ENCODE measurements at regions not wholly inside any gene's neighbourhood (a gene's known extent, or its start where the extent isn't known, plus 50 kb on each side); places are given as distances from the start of the nearest gene placed in this dataset.
"Not testable (repeated sequence)": the region's sequence is repeated elsewhere in the genome, so short reads cannot be mapped to it uniquely, and the experiment has no call there.

DNA sequence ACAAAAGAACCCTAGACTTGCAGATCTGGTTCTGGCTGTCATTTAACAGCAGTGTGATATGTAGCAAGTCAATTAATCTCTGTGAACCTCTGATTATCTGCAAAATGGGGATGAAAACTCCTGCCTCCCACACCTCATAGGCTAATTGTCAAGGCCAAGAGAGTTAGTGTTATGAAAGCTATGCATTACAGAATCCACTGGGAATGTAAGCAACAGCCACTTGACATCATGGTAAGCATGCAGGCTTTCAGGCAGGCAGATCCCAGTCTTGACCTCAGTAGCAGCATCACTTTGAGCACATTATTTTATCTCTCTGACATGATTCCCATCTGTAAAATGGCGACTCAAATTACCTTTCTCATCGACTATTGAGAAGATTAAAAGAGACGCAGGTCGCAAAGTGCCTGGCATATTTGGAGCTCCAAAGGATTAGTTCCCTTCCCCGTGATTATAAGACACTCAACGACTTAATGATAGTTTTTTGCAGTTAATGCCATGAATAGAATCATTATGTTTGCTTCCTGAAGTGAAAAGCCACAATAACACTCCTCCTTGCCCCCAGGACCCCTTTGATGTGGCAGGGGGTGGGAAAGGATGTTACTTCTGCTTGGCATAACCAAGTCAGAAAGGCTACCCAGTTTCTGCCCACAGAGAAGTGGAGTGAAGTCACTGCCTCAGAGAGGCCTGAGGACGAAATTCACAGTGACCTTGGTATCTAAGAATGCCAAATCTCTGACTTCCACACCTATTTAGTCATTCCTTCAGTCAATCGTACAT, 273.0 kb upstream of the NFIA start:
- Histone ChIP-seq H3K36me3 (no peaks in the 10 kb centered on the region), H3K4me3 (no peak overlapping the region), H3K27ac (no peak overlapping the region), H3K27me3 (no peaks in the 10 kb centered on the region), H3K4me1 (no peaks in the 10 kb centered on the region), H3K9me3 (replicated peaks) (0 out of 2 replicates have a peak, but pooled peaks cover 2% of the 10 kb centered on the region)
- DNase-seq = no peak

- Histone ChIP-seq H3K36me3 (no peaks in the 10 kb centered on the region), H3K4me1 (no peaks in the 10 kb centered on the region), H3K27me3 (no peaks in the 10 kb centered on the region), H3K27ac (no peak overlapping the region), H3K4me3 (no peak overlapping the region), H3K9me3 (replicated peaks) (0 out of 2 replicates have a peak, but pooled peaks cover 2% of the 10 kb centered on the region)
- DNase-seq = no peak
Measured at GRCh38 chr1:60808676-60809075, 273.7 kb upstream of the NFIA start.

DNA sequence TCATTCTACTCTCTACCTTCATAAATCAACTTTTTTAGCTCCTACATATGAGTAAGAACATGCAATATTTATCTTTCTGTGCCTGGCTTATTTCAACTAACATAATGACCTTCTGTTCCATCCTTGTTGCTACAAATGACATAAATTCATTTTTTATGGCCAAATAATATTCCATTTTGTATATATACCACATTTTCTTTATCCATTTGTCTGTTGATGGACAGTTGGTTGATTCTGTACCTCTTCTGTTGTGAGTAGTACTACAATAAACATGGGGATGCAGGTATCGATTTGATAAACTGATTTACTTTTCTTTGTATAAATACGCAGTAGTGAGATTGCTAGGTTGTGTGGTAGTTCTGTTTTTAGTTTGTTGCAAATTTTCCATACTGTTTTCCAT, 279.5 kb upstream of the NFIA start:
- Histone ChIP-seq H3K4me1 (no peaks in the 10 kb centered on the region), H3K27me3 (no peaks in the 10 kb centered on the region), H3K4me3 (no peak overlapping the region), H3K27ac (no peak overlapping the region), H3K9me3 (replicated peaks) (0 out of 2 replicates have a peak, but pooled peaks cover 2% of the 10 kb centered on the region), H3K36me3 (no peaks in the 10 kb centered on the region)
- DNase-seq = no peak

GRCh38 chr1:60797351-60797750, 285.0 kb upstream of the NFIA start:
- H3K36me3 ChIP-seq = no peaks in the 10 kb centered on the region
- H3K4me1 ChIP-seq = no peaks in the 10 kb centered on the region
- H3K27ac ChIP-seq = no peak overlapping the region
- DNase-seq = no peak
- no peaks in the 10 kb centered on the region for H3K27me3 ChIP-seq
- no peak overlapping the region for H3K4me3 ChIP-seq
- no peaks in the 10 kb centered on the region for H3K9me3 ChIP-seq (replicated peaks)

- Histone ChIP-seq H3K4me3 (no peak overlapping the region), H3K27me3 (no peaks in the 10 kb centered on the region), H3K27ac (no peak overlapping the region), H3K36me3 (no peaks in the 10 kb centered on the region), H3K9me3 (replicated peaks) (no peaks in the 10 kb centered on the region), H3K4me1 (no peaks in the 10 kb centered on the region)
- DNase-seq = no peak
Measured at GRCh38 chr1:60791226-60791625, 291.1 kb upstream of the NFIA start.

- not testable (repeated sequence) for H3K4me1 ChIP-seq; H3K4me3 ChIP-seq; H3K36me3 ChIP-seq; H3K9me3 ChIP-seq (replicated peaks); DNase-seq; H3K27me3 ChIP-seq; H3K27ac ChIP-seq
Measured at GRCh38 chr1:60773099-60773498, 309.3 kb upstream of the NFIA start.

DNA sequence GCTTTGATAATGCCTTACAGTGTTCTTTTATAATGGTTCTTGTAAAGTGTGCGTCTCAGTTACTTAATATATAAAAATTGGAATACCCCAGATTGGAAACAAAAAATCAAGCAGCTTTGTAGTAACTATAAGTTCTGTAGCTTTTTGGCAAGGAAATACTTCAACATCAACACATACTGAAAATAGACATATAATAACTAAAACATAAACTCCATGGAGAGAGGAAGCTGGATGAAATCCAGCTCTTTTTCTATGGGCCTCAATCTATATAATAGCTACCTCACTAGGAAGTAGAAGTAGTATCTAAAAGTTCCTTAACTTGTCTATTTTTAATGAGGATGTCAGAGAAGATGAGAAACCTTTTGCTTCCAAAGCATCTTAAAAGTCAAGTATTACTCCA, 313.3 kb upstream of the NFIA start:
- no peak for DNase-seq
- Histone ChIP-seq H3K27me3 (no peaks in the 10 kb centered on the region; the same call in 1 of the 2 replicates), H3K4me1 (no peaks in the 10 kb centered on the region), H3K4me3 (no peak overlapping the region), H3K36me3 (no peaks in the 10 kb centered on the region), H3K27ac (no peak overlapping the region), H3K9me3 (replicated peaks) (no peaks in the 10 kb centered on the region)

- H3K9me3 ChIP-seq (replicated peaks) = no peaks in the 10 kb centered on the region
- H3K4me1 ChIP-seq = peaks cover 5% of the 10 kb centered on the region; the same call in 1 of the 2 replicates
- no peaks in the 10 kb centered on the region; the same call in 1 of the 2 replicates for H3K27me3 ChIP-seq
- DNase-seq = peak; percentile 53 to 77
- H3K27ac ChIP-seq = no peak overlapping the region
- no peaks in the 10 kb centered on the region for H3K36me3 ChIP-seq
- no peak overlapping the region for H3K4me3 ChIP-seq
Measured at GRCh38 chr1:60765204-60765603, 317.2 kb upstream of the NFIA start.

- Histone ChIP-seq H3K27ac (no peak overlapping the region), H3K9me3 (replicated peaks) (no peaks in the 10 kb centered on the region), H3K36me3 (no peaks in the 10 kb centered on the region), H3K4me3 (no peak overlapping the region), H3K27me3 (no peaks in the 10 kb centered on the region; the same call in 1 of the 2 replicates), H3K4me1 (peaks cover 5% of the 10 kb centered on the region; the same call in 1 of the 2 replicates)
- no peak for DNase-seq
Measured at GRCh38 chr1:60764489-60764888, 317.9 kb upstream of the NFIA start.

GRCh38 chr1:60763741-60764140, 318.6 kb upstream of the NFIA start:
- Histone ChIP-seq H3K36me3 (no peaks in the 10 kb centered on the region), H3K27me3 (no peaks in the 10 kb centered on the region), H3K4me1 (peaks cover 5% of the 10 kb centered on the region; the same call in 1 of the 2 replicates), H3K4me3 (no peak overlapping the region), H3K27ac (no peak overlapping the region), H3K9me3 (replicated peaks) (no peaks in the 10 kb centered on the region)
- DNase-seq = no peak

- H3K9me3 ChIP-seq (replicated peaks) = no peaks in the 10 kb centered on the region
- no peaks in the 10 kb centered on the region for H3K27me3 ChIP-seq
- no peak for DNase-seq
- no peak overlapping the region for H3K27ac ChIP-seq
- H3K4me3 ChIP-seq = no peak overlapping the region
- H3K4me1 ChIP-seq = peaks cover 5% of the 10 kb centered on the region; the same call in 1 of the 2 replicates
- H3K36me3 ChIP-seq = no peaks in the 10 kb centered on the region
Measured at GRCh38 chr1:60762911-60763310, 319.4 kb upstream of the NFIA start.

DNA sequence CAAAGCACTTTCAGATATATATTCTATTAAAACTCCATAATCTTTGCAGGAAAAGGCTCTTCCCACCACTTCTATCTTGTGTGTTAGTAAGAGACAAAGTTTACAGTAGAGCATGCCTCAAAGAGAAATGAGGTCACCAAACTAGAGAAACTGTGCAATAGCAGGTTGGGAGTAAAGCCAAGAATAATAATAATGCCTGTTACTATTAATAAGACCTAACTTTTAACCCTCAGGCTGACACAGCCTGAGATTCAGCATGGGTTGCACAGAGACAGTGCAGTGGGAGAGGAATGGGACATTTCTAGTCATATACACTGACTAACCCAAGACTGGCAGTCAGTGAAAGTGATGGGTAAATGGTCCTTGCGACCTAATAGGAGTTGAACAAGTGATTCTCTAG, 320.2 kb upstream of the NFIA start:
- no peaks in the 10 kb centered on the region for H3K9me3 ChIP-seq (replicated peaks)
- peak in 1 of 2 experiments; percentile 31 for DNase-seq
- no peaks in the 10 kb centered on the region for H3K27me3 ChIP-seq
- no peaks in the 10 kb centered on the region for H3K36me3 ChIP-seq
- H3K27ac ChIP-seq = no peak overlapping the region
- peaks cover 5% of the 10 kb centered on the region; the same call in 1 of the 2 replicates for H3K4me1 ChIP-seq
- no peak overlapping the region for H3K4me3 ChIP-seq

DNA sequence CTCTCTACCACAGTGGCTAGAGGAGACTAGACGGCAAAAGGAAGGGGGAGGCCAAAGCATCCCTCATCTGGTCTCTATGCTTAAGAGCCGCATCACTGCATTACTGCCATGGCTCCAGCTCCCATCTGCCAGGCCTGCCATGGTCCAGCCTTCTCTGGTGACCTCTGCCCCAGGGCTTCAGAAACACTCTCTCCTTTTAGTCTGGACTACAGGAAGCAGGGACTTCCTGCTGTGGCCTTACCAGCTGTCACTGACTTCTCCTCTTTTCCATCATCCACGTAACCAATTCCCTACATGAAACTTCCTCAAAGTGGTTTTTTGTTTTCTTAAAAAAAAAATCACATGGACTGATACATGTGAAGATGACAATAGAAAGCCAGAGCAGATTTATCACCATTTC, 323.1 kb upstream of the NFIA start:
- DNase-seq = peak in 1 of 2 experiments; percentile 28
- Histone ChIP-seq H3K4me1 (peaks cover 5% of the 10 kb centered on the region; the same call in 1 of the 2 replicates), H3K27me3 (no peaks in the 10 kb centered on the region), H3K27ac (no peak overlapping the region), H3K36me3 (no peaks in the 10 kb centered on the region), H3K4me3 (no peak overlapping the region), H3K9me3 (replicated peaks) (no peaks in the 10 kb centered on the region)

DNA sequence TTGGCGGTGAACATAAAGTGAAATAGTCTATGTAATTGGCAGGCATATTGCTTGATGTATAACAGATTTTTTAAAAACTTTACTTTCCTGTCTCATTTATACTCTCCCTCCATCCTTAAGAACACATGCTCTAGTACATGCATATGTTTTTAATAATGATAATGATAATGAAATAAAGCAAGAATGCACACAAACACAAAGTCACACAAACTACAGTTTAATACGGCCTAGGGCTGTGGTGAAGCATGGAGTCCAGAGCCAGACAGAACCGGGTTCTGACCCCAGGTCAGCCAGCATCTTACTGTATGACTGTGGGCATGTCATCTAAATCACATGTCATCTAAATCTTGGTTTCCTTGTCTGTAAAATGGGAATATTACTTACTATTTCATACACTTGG, 324.9 kb upstream of the NFIA start:
- Histone ChIP-seq H3K4me1 (peaks cover 5% of the 10 kb centered on the region; the same call in 1 of the 2 replicates), H3K36me3 (no peaks in the 10 kb centered on the region), H3K4me3 (no peak overlapping the region), H3K27ac (no peak overlapping the region), H3K9me3 (replicated peaks) (no peaks in the 10 kb centered on the region), H3K27me3 (no peaks in the 10 kb centered on the region)
- no peak for DNase-seq

GRCh38 chr1:60753036-60753900, 329.1 kb upstream of the NFIA start:
- H3K27ac ChIP-seq = no peak overlapping the region
- no peak for DNase-seq
- H3K27me3 ChIP-seq = no peaks in the 10 kb centered on the region
- H3K9me3 ChIP-seq (replicated peaks) = no peaks in the 10 kb centered on the region
- no peaks in the 10 kb centered on the region for H3K4me1 ChIP-seq
- H3K4me3 ChIP-seq = no peak overlapping the region
- H3K36me3 ChIP-seq = no peaks in the 10 kb centered on the region

Data from SJCRH30 (cell line).